Immature natural killer cell (primary cell): ENCODE measurements at regions not wholly inside any gene's neighbourhood (a gene's known extent, or its start where the extent isn't known, plus 50 kb on each side); places are given as distances from the start of the nearest gene placed in this dataset.

Experiments
- DNase-seq, 3 donors: peaks; one replicate each; pipeline ENCODE4 v3.0.0; 2022; ENCODE audit warnings: mixed read lengths in 1 of 3
- H3K27ac Mint-ChIP-seq, 6 donors: one replicate each; pipeline ENCODE4 v1.8.0; 2020; ENCODE audit warnings: mixed read lengths in 6 of 6, mild to moderate bottlenecking in 5 of 6, inconsistent platforms in 4 of 6, moderate library complexity in 3 of 6
- H3K27me3 Mint-ChIP-seq, 3 donors: one replicate each; pipeline ENCODE4 v1.8.0; 2020 to 2021; ENCODE audit warnings: low read depth in 3 of 3, mild to moderate bottlenecking in 3 of 3, mixed read lengths in 3 of 3, moderate library complexity in 3 of 3, inconsistent platforms in 1 of 3
- H3K36me3 Mint-ChIP-seq, 3 donors: one replicate each; pipeline ENCODE4 v1.8.0; 2020; ENCODE audit warnings: mixed read lengths in 3 of 3, inconsistent platforms in 2 of 3, mild to moderate bottlenecking in 2 of 3
- H3K4me1 Mint-ChIP-seq, 2 donors: one replicate each; pipeline ENCODE4 v1.8.0; 2020; ENCODE audit warnings: inconsistent platforms in 2 of 2, mild to moderate bottlenecking in 2 of 2, mixed read lengths in 2 of 2, moderate library complexity in 1 of 2
- H3K4me3 Mint-ChIP-seq, 5 donors: one replicate each; pipeline ENCODE4 v1.8.0; 2020; ENCODE audit warnings: mild to moderate bottlenecking in 5 of 5, mixed read lengths in 5 of 5, inconsistent platforms in 3 of 5, moderate library complexity in 3 of 5
- H3K9me3 Mint-ChIP-seq, 6 donors: one replicate each; pipeline ENCODE4 v1.8.0; 2020; ENCODE audit warnings: mild to moderate bottlenecking in 6 of 6, mixed read lengths in 6 of 6, inconsistent platforms in 4 of 6, moderate library complexity in 3 of 6

DNA sequence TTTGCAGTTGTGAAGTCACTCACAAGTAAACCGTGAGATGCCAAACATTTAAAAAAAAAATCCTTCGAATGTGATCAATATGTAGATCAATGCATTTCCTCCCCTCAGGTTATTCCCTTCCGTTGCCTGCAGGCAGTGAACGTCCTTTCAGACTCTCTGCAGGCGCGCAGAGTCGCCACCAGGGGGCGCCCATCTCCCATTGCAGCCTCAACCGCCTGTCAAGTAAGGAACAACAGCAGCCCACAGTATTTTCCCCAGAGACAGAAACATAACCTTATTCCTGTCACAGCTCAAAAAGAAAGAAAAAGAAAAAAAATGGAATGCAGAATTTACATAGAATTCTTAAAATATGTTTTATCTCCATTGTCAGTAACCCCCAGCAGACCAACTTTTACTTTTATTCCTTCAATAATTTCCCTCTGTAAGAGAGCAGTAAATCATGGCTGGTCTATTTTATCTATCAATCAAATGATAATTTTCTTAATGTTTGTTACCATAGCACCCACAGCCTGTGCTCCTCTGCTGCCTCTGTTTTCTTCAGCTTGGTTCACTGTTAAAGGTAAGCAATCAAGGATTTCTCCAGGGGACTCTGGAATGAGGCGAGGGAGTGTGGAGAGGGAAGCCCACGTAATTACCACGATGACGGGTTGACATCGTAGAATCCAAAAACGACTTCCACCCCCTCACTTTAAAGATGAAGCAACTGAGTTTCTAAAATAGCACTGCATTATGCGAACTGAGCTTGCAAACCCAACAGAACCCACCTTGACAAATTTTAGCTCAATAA is 637.6 kb upstream of the ARGLU1 start:
- no peak overlapping the region for H3K4me3 Mint-ChIP-seq
- peak; percentile 4 to 13 (median 9) for DNase-seq
- no peaks in the 10 kb centered on the region for H3K36me3 Mint-ChIP-seq
- no peak overlapping the region for H3K27ac Mint-ChIP-seq
- no peaks in the 10 kb centered on the region for H3K9me3 Mint-ChIP-seq
- H3K4me1 Mint-ChIP-seq = no peaks in the 10 kb centered on the region
- no peaks in the 10 kb centered on the region for H3K27me3 Mint-ChIP-seq

DNA sequence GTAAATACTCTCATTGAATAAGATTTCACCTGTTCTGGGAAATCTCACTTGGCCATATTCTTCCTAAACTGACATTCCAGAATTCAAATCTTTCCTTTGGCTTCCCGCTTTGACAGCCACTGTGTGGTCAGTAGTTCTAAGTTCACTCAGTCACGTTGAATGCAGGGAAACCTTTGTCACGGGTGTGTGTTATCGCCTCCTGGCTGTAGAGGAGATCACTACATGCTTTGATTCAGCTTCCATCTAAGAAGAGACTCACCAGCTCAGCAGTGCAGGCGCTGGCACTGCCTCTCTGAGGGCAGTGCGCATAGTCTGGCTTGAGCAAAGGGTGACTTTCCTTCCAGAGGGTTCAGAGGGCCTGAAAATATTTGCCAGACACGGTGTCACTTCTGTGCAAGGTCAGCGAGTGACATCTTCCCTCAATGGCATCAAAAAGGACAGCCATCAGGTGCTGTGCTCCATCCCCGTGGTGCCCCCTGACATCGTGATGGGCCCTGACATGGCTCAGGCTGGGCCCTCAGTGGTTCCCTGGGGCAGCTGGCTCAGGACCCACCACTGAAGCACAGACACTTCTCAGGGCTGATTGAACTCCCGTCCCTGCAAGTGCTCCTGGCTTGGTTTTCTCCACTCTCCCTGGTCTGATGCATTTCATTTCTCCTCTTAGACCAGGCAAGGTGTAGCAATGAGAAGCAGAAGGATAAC is 635.4 kb upstream of the ARGLU1 start:
- no peaks in the 10 kb centered on the region for H3K4me1 Mint-ChIP-seq
- no peak overlapping the region for H3K4me3 Mint-ChIP-seq
- H3K9me3 Mint-ChIP-seq = peaks cover 0 to 3% (median 0%) of the 10 kb centered on the region in 6 donors
- no peaks in the 10 kb centered on the region for H3K36me3 Mint-ChIP-seq
- no peak for DNase-seq
- peaks cover 0 to 3% (median 0%) of the 10 kb centered on the region in 3 donors for H3K27me3 Mint-ChIP-seq
- H3K27ac Mint-ChIP-seq = no peak overlapping the region

DNA sequence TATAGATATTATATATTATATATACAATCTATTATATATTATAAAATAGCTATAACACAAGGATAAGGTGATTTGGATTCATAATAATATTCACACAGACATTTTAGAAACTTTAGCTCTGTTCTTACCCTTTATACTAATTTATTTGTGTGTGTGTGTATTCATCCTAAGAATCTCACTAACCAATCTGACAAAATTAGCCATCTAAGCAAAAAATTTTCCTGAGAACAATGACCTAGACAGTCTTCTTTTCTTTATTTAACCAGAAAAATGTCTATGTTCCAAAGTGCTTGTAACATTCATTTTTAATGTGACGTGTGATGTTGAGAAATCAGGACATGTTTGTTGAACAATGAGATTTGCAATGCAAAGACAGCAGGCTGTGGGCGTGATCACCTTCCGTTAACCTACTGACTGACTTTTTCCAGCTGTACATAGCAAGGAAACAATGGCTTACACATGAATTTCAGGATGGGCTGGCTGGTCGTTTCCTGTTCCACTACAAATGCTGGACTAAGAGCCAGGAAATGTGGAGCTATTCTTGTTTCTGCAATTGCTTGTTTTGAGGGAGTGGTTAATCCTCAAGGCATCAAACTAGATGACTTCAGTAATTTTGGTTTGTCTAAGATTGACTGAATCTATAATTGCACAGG is 634.6 kb upstream of the ARGLU1 start:
- H3K4me1 Mint-ChIP-seq = no peaks in the 10 kb centered on the region
- H3K9me3 Mint-ChIP-seq = peaks cover 0 to 4% (median 0%) of the 10 kb centered on the region in 6 donors
- H3K4me3 Mint-ChIP-seq = no peak overlapping the region
- no peak overlapping the region for H3K27ac Mint-ChIP-seq
- DNase-seq = no peak
- peaks cover 0 to 3% (median 0%) of the 10 kb centered on the region in 3 donors for H3K27me3 Mint-ChIP-seq
- H3K36me3 Mint-ChIP-seq = no peaks in the 10 kb centered on the region

DNA sequence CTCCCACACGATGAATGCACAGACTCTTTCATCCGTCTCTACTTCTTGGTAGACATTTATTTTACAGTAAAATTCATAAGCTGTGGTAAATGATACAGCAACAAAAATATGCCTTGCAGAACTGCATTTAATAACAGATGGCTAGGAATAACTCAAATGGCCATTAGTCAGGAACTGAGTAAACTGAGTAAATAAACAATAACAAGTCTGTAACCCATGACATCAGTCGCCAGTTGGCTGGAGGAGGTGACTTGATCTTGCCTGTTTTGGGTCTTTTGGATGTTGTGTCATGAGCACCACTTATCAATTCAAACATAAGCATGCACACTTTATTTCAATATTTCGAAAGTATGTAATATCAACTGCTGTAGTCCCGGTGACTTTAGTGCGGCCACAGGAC is 632.6 kb upstream of the ARGLU1 start:
- Mint-ChIP-seq H3K9me3 (peaks cover 0 to 10% (median 1%) of the 10 kb centered on the region in 6 donors), H3K27me3 (peaks cover 0 to 3% (median 0%) of the 10 kb centered on the region in 3 donors), H3K27ac (no peak overlapping the region), H3K4me3 (no peak overlapping the region), H3K4me1 (no peaks in the 10 kb centered on the region), H3K36me3 (no peaks in the 10 kb centered on the region)
- DNase-seq = no peak

DNA sequence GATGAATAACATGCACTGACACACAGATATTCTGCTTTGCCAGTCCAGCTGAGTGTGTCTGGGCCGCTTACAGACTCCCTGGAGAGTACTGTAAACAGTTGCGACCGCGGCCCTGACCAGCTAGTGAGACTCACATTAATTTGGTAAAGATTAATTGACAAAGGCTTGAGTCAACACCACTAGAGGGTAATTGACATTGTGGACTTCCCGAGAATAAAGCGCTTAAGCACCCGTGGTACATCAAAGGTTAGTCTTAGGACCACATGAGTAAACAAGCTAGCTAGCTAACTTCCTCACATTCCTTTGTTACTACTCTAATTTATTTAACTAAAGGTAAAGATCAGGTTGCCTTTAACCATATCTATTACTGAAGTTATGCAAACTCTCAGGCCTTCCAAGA is 624.4 kb upstream of the ARGLU1 start:
- peaks cover 1 to 20% (median 3%) of the 10 kb centered on the region in 6 donors for H3K9me3 Mint-ChIP-seq
- H3K4me3 Mint-ChIP-seq = no peak overlapping the region
- no peaks in the 10 kb centered on the region for H3K27me3 Mint-ChIP-seq
- no peaks in the 10 kb centered on the region for H3K36me3 Mint-ChIP-seq
- no peak for DNase-seq
- H3K27ac Mint-ChIP-seq = no peak overlapping the region
- H3K4me1 Mint-ChIP-seq = no peaks in the 10 kb centered on the region

DNA sequence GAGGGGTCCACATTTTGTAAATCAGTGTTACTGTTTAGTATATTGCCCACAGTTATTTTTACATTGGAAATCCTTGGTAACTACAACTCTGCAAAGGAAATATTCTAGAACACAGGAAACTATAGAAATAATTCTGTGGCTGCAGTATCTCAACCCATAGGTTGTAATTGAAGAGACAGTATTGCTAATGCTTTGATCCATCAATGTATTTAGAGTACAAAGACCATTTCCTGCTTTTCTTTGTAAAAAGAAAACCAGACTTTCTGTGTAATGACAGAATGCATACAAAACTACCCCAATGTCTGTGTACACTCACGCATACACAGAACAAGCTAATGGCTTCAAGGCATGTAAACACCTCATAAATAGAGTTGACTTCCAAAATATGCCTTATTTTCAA is 622.1 kb upstream of the ARGLU1 start:
- Mint-ChIP-seq H3K36me3 (peaks cover 0 to 3% (median 0%) of the 10 kb centered on the region in 3 donors), H3K27ac (no peak overlapping the region), H3K27me3 (no peaks in the 10 kb centered on the region), H3K4me1 (no peaks in the 10 kb centered on the region), H3K4me3 (no peak overlapping the region), H3K9me3 (peaks cover 2 to 20% (median 7%) of the 10 kb centered on the region in 6 donors)
- DNase-seq = no peak

DNA sequence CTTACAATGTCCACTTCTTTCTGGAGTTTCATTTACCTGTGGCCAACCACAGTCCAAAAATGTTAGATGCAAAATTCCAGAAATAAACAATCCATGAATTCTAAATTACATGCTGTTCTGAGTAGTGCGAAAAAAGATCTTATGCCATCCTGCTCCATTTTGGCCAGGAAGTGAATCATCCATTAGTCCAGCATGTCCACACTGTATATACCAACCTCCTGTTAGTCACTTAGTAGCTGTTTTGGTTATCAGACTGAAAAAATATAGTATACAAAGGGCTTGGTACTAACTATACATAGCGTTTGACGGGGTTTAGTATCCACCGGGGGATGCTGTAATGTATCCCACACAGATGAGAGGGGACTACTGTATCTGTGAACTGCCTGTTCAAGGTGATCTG is 618.0 kb upstream of the ARGLU1 start:
- peaks cover 0 to 3% (median 0%) of the 10 kb centered on the region in 3 donors for H3K36me3 Mint-ChIP-seq
- no peaks in the 10 kb centered on the region for H3K4me1 Mint-ChIP-seq
- H3K9me3 Mint-ChIP-seq = peaks cover 2 to 24% (median 18%) of the 10 kb centered on the region in 6 donors
- no peak overlapping the region for H3K4me3 Mint-ChIP-seq
- DNase-seq = no peak
- peaks cover 0 to 3% (median 3%) of the 10 kb centered on the region in 3 donors for H3K27me3 Mint-ChIP-seq
- H3K27ac Mint-ChIP-seq = no peak overlapping the region

DNA sequence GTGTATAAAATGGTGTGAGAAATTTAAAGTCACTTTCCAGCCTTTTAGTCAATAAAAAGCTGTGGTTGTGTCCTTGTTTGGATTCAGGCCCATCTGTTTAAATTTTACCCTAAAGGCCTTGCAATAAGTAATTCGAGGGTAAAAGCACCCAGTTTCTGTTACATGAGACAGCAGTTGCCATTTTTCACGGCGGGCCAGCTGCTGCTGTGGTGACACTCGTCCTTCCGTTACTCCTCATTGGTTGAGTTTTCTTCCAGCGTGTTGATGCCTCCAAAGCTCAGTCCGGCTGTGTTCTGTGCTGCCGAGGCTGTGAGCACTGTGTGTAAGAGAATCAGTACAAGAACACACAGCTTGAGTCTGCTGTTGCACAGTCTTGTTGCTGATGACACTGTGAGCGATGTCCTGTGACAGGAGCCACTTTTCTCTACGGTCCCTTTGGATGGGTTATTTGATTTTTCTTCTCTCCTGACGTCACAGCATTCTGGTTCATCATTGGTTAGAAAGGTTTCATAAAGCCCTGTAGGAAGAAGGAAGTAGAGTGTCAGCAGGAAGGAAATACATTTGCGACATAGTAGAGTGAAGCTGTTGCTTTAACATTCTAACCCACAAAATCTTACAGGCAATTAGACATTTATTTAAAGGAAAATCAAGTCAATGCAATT is 602.5 kb upstream of the ARGLU1 start:
- Mint-ChIP-seq H3K4me1 (no peaks in the 10 kb centered on the region), H3K27ac (no peak overlapping the region), H3K36me3 (peaks cover 0 to 3% (median 3%) of the 10 kb centered on the region in 3 donors)

DNA sequence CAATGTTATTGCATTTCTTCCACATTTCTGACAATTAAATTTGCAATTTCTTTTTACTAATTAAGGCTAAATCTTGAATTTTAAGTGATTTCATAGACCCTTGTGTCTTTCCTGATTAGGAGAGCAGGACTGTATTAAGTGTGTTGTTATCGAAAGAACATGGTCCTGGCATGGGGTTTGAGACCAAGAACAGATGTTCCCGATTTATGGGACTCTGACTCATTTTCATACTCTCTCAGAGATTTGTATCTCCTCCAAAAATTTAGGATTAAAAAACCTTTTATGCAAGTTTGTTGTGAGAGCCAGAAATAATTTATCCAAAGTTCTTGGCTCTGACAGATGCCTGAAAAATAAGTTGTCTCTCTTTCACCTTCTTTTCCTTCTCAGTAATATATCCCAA is 589.3 kb upstream of the ARGLU1 start:
- peaks cover 0 to 4% (median 0%) of the 10 kb centered on the region in 3 donors for H3K36me3 Mint-ChIP-seq
- no peak overlapping the region for H3K4me3 Mint-ChIP-seq
- DNase-seq = no peak
- H3K27ac Mint-ChIP-seq = no peak overlapping the region
- no peaks in the 10 kb centered on the region for H3K27me3 Mint-ChIP-seq
- no peaks in the 10 kb centered on the region for H3K4me1 Mint-ChIP-seq
- peaks cover 4 to 13% (median 7%) of the 10 kb centered on the region in 6 donors for H3K9me3 Mint-ChIP-seq

More for the DNA sequence above, 602.5 kb upstream of the ARGLU1 start:
- Mint-ChIP-seq H3K9me3 (peaks cover 11 to 52% (median 24%) of the 10 kb centered on the region in 6 donors), H3K27me3 (peaks cover 0 to 4% (median 0%) of the 10 kb centered on the region in 3 donors), H3K4me3 (no peak overlapping the region)
- DNase-seq = no peak

DNA sequence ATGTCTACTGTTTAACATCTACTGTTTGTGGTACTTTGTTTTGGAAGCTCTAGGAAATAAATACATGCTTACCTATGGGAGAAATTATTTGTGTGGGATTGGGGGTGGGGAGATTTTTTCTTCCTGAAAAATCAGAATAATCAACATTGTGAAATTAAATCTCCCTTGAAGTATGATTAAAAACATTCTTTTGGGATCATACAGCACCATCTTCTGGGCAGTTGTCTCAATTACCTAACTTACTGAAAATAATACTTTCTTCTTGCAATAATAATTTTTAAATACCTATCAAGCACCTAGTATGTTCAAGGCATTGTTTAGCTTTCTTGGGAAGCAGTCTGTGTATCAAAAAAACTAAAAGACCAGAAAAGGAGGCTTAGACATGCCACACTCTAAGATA is 576.5 kb upstream of the ARGLU1 start:
- H3K27ac Mint-ChIP-seq = no peak overlapping the region
- DNase-seq = no peak
- H3K4me3 Mint-ChIP-seq = no peak overlapping the region
- H3K36me3 Mint-ChIP-seq = no peaks in the 10 kb centered on the region
- H3K27me3 Mint-ChIP-seq = peaks cover 0 to 5% (median 2%) of the 10 kb centered on the region in 3 donors
- no peaks in the 10 kb centered on the region for H3K4me1 Mint-ChIP-seq
- H3K9me3 Mint-ChIP-seq = peaks cover 4 to 24% (median 13%) of the 10 kb centered on the region in 6 donors

DNA sequence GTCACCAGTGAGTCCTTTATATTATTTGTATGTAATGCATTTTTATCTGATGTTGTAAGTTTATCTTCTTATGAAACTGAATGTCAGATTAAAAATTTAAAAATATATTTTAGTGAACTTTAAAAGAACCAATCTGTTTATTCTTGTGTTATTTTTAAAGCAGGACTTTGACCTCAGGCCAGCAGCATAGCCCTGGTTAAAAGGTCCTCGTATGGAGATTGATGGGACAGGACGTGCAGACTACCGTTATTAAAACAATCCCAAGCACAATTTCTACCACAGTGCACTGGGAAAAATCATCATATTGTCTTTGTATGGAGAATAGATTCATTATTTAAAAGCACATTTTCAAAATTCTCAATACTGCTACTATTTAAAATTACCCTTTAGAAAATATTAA is 573.8 kb upstream of the ARGLU1 start:
- peaks cover 0 to 2% (median 0%) of the 10 kb centered on the region in 3 donors for H3K27me3 Mint-ChIP-seq
- H3K36me3 Mint-ChIP-seq = no peaks in the 10 kb centered on the region
- no peak overlapping the region for H3K4me3 Mint-ChIP-seq

DNA sequence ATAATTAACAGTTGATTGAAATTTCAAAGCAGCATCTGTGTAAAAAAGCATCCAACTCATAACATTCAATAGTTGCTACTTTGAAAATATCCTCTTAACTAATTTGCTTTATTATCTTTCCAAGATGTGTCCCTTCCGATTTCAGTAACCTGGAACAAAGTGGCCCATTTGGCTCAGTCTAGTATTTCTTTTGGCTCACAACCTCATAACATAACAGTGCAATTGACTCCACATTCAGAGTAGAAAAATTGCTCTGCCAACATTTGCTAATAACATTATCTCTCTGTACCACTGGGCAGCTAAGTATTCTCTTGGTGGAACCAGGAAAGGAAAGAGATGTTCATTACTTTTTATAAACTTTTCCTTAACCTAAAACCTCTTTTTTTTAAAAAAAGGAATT is 571.1 kb upstream of the ARGLU1 start:
- Mint-ChIP-seq H3K4me1 (no peaks in the 10 kb centered on the region), H3K27ac (no peak overlapping the region), H3K36me3 (no peaks in the 10 kb centered on the region), H3K9me3 (peaks cover 0 to 13% (median 7%) of the 10 kb centered on the region in 6 donors), H3K27me3 (peaks cover 0 to 1% (median 0%) of the 10 kb centered on the region in 3 donors), H3K4me3 (no peak overlapping the region)
- no peak for DNase-seq

More for the DNA sequence above, 573.8 kb upstream of the ARGLU1 start:
- DNase-seq = no peak
- H3K4me1 Mint-ChIP-seq = no peaks in the 10 kb centered on the region
- H3K9me3 Mint-ChIP-seq = peaks cover under 1 to 22% (median 10%) of the 10 kb centered on the region in 6 donors
- no peak overlapping the region for H3K27ac Mint-ChIP-seq

DNA sequence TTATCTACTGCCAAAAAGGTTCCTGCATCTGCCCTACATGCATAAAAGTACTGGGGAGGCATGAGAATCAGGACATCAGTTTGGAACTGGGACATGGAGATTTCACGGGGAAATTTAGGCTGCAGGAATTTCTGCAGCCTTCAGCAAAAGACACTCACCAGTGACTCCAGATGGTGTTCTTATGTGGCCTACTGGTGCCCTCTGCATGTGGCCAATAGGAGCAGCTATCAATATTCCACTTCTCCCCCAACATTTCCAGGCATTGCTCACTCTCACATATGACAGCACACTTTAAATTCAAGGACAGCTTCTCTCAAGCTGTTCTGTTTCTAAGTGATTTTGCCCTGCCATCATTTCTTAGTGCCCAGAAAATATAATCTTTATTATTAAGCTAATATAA is 570.5 kb upstream of the ARGLU1 start:
- peaks cover 0 to 18% (median 9%) of the 10 kb centered on the region in 6 donors for H3K9me3 Mint-ChIP-seq
- no peak overlapping the region for H3K27ac Mint-ChIP-seq
- H3K36me3 Mint-ChIP-seq = no peaks in the 10 kb centered on the region
- no peaks in the 10 kb centered on the region for H3K4me1 Mint-ChIP-seq
- no peak for DNase-seq
- no peak overlapping the region for H3K4me3 Mint-ChIP-seq
- H3K27me3 Mint-ChIP-seq = peaks cover 0 to 1% (median 0%) of the 10 kb centered on the region in 3 donors
